HG02973 (cell line): ENCODE measurements at regions not wholly inside any gene's neighbourhood (a gene's known extent, or its start where the extent isn't known, plus 50 kb on each side); places are given as distances from the start of the nearest gene placed in this dataset.

Source experiments
- ATAC-seq: cut with Tn5 transposase; IDR thresholded peaks from one replicate; pipeline ENCODE4 v1.9.1; 2021; ENCODE audit warnings: moderate library complexity; ENCODE audit not compliant: unreplicated experiment

GRCh38 chr7:116310141-116310540 is 99.8 kb downstream of the TES start:
- no peak for ATAC-seq

- no peak for ATAC-seq
Measured at GRCh38 chr7:116311259-116311658, 100.9 kb downstream of the TES start.

GRCh38 chr7:116311816-116312471 is 101.6 kb downstream of the TES start:
- no peak for ATAC-seq

- no peak for ATAC-seq
Measured at GRCh38 chr7:116315293-116315692, 105.0 kb downstream of the TES start.

GRCh38 chr7:116315803-116316202 is 105.5 kb downstream of the TES start:
- ATAC-seq, result no peak

- ATAC-seq, result peak; percentile 94
Measured at GRCh38 chr7:116316838-116317628, 106.7 kb downstream of the TES start.

- no peak for ATAC-seq
Measured at GRCh38 chr7:116317907-116318306, 107.6 kb downstream of the TES start.

GRCh38 chr7:116322541-116322940 is 112.2 kb downstream of the TES start:
- no peak for ATAC-seq

GRCh38 chr7:116324582-116324981 is 114.2 kb downstream of the TES start:
- ATAC-seq, result no peak

GRCh38 chr7:116325517-116325916 is 115.2 kb downstream of the TES start:
- no peak for ATAC-seq

- ATAC-seq, result no peak
Measured at GRCh38 chr7:116327135-116327534, 116.8 kb downstream of the TES start.

GRCh38 chr7:116327752-116328151 is 117.4 kb downstream of the TES start:
- ATAC-seq, result no peak

GRCh38 chr7:116328161-116328560 is 117.8 kb downstream of the TES start:
- ATAC-seq, result no peak

GRCh38 chr7:116329686-116330503 is 119.6 kb downstream of the TES start:
- ATAC-seq, result no peak

GRCh38 chr7:116331020-116331419 is 120.7 kb downstream of the TES start:
- no peak for ATAC-seq

- ATAC-seq, result no peak
Measured at GRCh38 chr7:116332766-116333165, 122.4 kb downstream of the TES start.

GRCh38 chr7:116334555-116334954 is 124.2 kb downstream of the TES start:
- ATAC-seq, result no peak

- ATAC-seq, result no peak
Measured at GRCh38 chr7:116337018-116337417, 126.7 kb downstream of the TES start.

- no peak for ATAC-seq
Measured at GRCh38 chr7:116337800-116338199, 127.5 kb downstream of the TES start.

GRCh38 chr7:116339564-116339963 is 129.2 kb downstream of the TES start:
- no peak for ATAC-seq

- no peak for ATAC-seq
Measured at GRCh38 chr7:116340201-116340847, 130.0 kb downstream of the TES start.
